Fibroblast of upper back skin (primary cell): ENCODE measurements at regions not wholly inside any gene's neighbourhood (a gene's known extent, or its start where the extent isn't known, plus 50 kb on each side); places are given as distances from the start of the nearest gene placed in this dataset.

ENCODE experiments used
- DNase-seq: peaks from one replicate; pipeline ENCODE4 v3.0.0-alpha.2; 2013

DNA sequence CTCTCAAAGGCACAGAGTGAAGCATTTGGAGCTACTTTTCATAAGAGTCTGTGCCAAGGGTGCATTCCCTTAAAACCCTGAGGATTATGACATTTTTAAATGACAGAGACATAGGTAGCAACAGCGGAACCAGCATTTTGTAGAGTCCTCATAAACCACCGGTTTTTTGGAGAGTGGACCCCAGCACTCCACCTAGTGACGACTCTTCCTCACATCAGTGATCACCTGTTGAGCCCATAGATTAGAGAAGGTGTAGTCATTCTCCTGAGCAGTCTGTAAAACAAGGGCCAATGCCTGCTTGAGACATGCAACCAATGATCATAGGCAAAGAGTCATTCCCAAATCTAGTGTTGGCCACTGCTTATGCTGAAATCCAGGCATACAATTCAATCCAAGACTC, 399.1 kb downstream of the GXYLT1 start:
- DNase-seq = no peak

DNA sequence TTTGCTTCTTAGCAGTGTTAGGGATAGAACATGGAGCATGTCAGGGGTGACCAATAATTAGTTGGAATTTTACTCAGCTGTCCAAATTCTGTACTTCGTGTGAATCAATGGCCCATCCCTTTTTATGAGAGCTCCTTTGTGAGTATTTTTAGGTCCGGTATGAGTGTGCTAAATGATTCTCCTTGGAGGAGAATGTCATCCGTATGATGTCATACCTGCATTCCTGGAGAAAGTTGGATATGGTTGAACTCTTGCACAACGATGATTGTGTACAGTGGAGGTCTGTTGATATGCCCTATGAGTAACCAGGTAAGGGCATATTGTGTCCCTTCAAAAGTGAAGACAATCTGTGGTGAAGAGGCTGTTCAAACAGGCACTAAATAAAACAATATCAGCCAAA, 400.8 kb downstream of the GXYLT1 start:
- DNase-seq = peak; percentile 1

DNA sequence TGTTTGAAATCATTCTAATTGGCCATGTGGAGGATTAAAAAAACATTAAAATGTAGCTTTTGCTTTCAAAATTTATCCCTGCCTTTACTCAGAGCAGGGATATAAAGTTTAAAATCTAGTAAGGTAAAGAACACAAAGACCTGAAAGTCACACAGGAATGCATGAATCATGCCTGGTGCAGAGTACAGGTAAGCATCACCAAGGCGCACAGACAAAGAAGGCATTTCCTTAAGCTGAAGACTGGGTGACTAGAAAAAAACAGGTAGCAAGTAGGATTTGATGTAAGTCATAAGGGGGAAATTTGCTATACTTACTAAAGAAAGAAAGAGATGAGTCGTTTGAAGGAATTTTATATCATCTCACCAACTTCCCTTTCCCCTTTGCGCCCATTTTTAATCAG, 405.6 kb downstream of the GXYLT1 start:
- no peak for DNase-seq

DNA sequence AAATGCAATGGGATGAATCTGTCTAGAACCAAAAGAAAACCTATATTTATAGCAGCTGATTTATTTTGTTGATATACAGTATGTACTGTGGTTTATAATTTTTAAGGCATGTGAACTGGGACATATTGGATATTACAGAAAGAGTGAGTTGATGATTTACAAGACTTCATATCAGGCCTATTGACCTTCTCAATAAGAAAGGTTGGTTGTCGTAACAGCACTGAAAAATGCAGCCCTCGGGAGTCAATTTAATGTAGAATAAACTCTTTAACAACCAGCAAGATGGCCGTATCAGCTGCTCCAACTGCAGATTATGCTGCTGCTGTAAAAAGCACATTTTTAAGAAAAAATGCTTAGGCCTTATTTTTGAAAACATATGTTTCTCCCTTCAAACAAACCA, 407.3 kb downstream of the GXYLT1 start:
- no peak for DNase-seq

DNA sequence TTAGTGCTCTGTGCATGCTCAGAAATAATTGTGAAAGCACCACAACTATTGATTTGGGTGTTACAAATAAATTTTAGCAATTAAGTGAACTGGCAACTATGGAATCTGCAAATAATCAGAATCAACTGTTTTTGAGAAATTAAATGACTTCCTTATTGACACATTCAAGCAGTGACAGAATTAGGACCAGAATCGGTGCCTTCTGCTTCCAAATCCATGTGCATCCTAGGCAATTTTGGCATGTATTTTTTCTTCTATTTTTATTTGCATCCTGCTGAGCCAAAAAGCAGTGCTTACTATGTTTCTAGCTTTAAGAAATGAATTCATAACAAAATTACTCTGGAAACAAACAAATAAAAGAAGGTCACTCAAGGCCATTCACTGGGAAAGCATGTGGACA, 408.2 kb downstream of the GXYLT1 start:
- DNase-seq = no peak

DNA sequence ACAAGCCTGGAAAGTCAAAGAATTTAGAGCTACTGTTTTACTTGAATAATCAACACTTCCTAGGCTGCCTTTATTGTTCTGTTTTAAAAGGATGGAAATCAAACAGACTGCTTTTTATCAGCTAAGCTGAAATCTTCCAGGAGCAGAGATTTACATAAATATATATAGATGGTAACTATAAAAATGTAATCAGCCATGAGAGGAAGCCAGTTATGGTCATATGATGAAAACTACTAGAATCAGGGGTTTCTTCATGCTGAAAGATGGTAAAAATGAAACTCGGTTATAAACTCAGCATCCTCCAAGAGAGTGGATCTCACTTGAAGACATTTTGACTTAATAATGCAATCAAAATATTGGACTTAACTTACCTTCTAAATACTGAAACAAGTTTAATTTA, 413.0 kb downstream of the GXYLT1 start:
- no peak for DNase-seq

DNA sequence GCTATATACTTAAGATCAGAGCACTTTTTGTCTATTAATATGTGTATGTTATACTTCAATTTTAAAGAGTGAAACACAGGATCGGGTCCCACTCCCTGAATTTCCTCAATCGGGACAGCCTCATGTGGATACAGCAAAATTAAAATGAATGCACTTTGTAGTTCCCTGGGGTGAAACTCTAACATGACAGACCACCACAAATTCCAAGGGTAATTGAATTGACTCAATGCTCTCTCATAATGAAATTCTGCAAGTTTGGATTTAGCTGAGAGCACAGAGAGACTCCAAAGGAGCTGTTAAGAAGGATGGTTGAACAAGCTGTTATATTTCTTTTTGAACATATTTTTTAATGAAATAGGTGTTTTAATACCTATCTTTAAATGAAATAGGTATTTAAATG, 413.6 kb downstream of the GXYLT1 start:
- no peak for DNase-seq

DNA sequence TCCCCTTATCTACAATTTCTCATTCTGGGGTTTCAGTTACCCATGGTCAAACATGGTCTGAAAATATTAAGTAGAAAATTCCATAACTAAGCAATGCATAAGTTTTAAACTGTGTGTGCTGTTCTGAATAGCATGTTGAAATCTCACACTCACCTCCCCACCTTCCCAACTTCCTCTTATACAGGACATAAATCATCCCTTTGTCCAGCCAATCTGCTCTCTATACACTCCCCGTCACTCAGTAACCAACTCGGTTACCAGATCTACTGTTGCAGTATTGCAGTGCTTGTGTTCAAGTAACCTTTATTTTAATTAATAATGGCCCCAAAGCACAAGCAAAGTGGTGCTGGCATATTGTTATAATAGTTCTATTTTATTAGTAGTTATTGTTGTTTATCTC, 420.5 kb downstream of the GXYLT1 start:
- no peak for DNase-seq

DNA sequence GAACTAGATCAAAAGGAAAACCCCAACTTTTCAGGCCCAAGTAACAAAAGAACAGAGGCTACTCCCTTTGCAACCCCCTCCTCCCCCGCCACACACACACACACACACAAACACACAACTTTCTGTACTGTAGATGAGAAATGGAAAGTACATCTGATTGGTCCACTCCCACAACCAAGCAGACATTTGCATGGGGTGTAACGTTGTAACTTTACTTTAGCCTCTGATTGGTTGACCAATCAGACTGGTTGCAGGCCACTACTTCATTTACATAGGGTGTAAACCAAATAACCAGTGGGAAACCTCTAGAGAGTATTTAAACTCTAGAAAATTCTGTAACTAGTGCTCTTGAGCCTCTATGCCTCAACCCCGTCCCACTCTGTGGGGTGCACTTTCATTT, 425.5 kb downstream of the GXYLT1 start:
- DNase-seq = no peak

DNA sequence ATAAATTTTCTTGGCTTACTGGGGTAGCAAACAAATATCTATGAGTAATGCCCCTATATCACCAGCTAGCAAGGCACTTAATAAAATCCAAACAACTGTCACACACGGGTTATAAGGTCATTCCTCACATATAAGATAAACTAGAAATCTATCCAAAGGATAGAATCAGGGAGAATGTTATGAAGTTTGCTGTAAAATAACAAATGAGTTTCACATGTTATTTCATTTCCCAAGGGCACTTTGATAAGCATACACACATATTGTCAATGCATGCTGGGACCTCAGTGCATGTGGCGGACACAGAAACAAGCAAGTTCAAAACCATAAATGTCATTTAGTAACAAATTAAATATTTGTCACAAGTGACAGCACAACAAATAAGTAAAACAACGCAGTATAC, 429.4 kb downstream of the GXYLT1 start:
- DNase-seq = no peak

DNA sequence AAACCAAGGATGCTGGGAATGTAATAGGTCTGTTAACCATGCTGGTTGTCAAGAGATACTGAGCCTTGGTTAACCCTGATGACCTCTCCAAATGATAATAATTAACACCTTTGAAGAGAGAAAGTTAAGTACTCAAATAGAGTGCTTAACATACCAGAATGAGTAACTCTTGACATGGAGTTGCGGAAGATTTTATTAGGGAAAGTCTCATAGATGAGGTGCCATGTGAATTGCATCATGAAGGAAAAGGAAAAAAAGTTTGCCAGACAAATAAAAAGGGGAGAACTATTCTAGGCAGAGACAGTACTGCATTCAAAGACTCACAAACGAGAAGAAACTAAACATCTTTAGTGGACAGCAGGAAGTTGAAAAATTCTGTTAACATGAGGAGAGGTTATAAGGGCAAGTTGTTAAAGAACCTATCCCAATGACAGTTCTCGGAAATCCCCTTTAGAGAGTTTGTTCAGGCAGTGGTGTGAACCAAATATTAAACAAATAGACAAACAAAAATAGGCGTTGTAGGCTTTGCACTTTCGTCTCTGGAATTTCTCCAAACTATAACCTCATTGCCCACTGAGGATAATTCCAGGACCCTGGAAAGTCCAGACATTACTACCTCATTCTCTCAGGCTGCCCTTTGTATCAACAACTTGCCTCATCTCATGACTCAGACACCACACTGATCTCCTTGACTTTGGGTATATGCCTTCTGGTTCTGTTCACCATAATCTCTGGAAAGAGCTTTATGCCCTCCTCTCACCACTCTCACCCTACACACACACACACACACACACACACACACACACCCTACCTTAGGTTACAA, 435.0 kb downstream of the GXYLT1 start:
- no peak for DNase-seq

DNA sequence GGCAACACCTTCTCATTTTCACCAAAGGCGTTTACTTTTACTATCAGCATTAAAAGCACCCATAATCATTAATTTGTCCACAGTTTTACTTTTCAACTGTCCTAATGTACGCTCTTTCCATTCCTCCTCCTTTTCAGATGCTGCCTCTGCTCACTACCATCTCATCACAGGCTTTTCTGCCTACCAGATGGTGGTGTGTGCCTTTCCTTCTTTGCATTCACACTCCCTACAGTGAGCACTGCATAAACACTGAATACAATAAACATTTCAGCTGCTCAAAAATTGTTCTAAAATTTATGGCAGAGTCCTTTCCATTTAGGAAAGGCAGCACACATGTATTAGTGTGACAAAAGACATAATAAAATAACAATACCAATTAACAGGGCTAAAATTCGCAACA, 435.7 kb downstream of the GXYLT1 start:
- DNase-seq = no peak

DNA sequence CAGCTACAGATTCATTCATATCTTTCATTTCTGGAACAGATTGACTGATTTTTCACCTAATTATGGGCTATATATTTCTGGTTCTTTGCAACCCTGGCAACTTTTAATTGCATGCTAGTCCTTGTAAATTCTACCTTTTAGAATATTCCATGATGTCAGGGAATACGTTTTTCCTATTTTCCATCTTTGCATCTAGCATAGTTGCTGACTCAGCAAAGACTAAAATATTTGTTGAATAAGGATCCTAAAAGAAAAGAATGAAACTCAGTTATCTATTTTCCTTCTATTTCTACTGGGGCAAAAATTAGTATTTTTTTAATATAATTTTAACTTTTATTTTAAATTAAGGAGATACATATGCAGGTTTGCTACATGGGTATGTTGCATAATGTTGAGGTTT, 438.3 kb downstream of the GXYLT1 start:
- DNase-seq = no peak

DNA sequence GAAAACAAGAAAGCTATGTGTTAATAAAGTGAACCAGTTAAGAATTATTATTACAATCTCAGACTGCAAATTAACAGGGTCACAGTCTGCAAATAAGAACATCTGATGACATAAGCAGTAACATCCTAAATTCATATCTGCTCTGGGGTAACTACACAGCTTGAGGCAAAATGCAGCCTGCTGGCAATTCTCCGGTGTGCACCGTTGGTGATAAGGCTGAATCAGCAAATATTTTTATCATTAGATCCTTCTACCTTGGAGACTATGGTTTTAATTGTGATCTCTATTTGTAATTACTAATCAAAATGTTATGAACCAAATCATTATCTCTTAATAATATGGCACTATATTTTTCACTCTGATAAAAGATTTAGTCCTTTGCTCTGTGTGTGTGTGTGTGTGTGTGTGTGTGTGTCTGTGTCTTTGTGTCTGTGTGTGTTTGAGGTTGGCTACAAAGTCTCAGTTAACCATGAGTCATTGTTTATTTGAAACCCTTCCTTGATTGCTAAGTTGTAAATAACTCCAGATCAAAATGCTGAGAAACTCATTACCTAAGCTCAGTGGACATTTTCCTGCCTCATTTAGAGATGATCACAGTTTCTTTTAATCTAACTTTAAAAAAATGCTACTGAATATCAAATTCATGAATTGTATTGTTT, 442.6 kb downstream of the GXYLT1 start:
- DNase-seq = no peak

DNA sequence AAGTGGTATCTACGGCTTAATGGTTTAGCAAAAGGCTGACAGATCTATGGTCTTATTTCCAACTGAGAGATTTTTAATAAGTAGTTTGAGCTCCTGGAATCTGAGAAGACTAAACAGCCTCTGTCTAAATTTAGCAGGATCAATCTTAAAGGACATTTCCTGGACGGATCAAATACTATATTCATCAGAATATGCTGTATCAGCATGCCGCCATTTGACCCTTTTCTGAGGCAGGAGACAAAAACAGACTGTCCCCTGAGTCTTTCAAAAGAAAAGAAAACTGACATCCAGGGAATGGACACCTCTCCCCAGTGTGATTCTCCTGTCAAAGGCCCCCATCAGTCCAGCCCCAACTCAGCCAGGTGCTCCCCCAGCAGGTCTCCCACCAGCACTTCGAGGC, 443.7 kb downstream of the GXYLT1 start:
- DNase-seq = no peak

DNA sequence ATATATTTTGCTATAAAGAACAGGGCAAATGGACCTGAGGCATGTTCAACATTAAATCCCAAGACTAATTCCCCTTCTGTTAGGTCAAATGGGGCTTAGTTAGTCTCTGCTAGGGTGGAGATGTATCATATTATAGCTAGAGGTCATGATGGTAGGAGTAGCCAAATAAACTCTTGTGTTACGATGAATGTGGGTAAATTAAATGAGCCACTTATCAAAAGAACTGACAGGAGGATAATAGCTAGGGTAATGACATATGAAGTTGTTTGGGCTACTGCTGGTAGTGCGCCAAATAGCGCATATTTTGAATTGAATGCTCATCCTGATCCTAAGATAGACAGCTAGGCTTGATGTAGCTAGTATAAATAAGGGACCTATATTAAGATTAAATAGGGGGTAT, 445.0 kb downstream of the GXYLT1 start:
- no peak for DNase-seq

DNA sequence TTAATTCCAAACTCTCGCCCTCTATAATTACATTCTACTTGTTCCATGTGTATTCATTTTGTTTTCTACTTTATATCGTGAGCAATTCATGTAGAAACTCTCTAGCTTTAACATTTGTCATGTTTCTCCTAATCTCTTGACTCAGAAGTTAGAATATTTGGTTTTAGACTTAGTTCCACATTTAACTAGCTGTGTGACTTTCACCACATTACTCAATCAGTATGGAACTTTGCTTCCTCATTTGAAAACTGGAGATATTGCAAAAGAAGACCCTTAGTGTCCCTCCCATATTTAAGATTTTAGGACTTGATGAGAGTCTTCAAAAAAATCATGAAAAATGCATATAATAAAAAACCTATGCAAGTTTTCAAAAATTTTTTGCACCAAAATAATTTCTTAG, 447.5 kb downstream of the GXYLT1 start:
- DNase-seq = no peak

DNA sequence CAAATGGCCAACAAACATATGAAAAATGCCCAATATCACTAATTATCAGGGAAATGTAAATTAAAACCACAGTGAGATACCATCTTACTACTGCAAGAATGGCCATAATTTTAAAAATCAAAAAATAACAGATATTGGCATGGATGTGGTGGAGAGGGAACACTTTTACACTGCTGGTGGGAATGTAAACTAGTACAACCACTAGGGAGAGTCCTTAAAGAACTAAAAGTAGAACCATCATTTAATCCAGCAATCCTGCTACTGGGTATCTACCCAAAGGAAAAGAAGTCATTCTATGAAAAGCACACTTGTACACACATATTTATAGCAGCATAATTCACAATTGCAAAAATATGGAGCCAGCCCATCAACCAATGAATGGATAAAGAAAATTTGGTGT, 459.7 kb downstream of the GXYLT1 start:
- DNase-seq = no peak

DNA sequence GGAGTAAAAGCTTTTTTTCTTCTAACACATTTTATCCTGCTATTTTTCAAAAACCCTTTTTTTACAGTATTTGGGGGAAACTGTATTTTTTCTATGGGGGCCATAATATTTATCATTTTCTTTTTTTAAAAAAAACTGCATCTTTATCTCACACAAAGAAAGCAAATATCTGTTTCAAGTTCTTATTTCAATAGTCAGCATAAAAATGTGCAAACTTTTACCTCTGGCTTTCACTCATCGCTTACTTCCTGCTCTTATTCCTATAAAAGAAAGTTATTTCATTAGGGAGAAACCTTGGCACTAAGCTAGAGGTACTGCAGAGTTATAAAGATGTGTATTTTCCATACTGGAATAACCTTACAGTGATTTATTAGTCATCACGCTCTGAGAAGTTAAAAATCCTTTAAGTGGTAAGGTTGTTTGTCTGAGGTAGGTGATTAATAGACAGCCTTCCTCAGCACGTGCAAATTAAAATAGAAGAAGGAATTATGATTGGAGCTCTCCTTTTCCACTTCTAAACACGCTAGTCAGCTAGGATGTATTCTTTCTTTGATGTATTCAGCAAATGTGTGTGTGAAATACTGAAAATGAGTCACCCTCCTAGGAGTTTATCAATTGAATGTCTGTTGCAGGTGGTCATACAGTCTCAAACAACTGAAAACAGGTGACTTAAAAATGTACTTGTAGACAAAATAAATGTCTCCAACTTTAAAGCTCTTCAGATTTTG, 461.0 kb downstream of the GXYLT1 start:
- DNase-seq = no peak

DNA sequence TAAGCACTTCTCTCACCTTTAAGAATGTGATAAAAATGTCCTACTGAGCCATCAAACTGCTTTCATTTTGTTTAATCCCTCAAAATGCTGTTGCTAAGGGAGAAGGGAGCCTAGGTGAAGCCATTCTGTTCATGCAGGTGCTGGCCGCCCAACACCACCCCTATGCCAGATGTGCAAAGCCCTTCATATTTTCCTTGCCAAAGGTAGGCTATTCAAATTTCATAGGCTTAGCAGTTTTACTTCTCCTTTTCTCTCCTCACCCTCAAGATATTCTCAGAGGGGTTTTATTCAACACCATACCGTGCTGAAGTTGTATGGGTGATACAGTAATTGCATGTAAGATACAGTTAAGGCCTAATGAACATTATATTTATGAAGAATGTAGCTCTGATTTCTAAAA, 461.7 kb downstream of the GXYLT1 start:
- no peak for DNase-seq

DNA sequence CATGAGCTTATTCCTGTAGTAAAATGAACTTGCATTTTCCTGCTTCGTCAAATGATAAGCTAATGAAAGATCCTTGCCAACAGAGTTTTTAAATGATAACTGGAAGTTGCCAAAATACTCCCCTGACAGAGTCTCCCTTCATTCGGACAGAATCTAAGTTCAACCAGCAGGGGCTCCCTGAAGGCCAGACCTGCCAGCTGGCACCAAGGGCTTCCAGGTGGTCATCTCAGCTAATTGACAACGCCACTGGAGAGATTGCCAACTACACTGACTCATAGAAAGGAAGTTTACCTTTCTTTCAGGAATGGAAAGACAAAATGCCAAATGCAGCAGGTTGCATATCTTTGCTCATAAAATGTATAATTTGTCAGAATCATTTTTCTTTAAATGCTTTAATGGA, 462.8 kb downstream of the GXYLT1 start:
- no peak for DNase-seq

DNA sequence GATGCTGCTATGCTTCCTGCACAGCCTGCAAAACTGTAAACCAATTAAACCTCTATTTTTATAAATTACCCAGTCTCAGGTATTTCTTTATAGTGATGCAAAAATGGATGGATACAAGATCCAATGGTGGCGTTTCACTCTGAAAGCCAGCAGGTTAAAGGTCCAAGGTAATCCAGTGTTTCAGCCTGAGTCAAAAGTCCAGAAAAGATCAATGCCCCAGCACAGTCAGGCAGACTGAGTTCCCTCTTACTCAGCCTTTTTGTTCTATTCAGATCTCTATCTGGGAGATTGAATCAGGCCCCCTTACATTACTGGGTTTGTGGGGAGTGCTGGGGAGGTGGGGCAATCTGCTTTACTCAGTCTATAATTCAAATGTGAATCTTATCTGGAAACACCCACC, 464.5 kb downstream of the GXYLT1 start:
- no peak for DNase-seq

DNA sequence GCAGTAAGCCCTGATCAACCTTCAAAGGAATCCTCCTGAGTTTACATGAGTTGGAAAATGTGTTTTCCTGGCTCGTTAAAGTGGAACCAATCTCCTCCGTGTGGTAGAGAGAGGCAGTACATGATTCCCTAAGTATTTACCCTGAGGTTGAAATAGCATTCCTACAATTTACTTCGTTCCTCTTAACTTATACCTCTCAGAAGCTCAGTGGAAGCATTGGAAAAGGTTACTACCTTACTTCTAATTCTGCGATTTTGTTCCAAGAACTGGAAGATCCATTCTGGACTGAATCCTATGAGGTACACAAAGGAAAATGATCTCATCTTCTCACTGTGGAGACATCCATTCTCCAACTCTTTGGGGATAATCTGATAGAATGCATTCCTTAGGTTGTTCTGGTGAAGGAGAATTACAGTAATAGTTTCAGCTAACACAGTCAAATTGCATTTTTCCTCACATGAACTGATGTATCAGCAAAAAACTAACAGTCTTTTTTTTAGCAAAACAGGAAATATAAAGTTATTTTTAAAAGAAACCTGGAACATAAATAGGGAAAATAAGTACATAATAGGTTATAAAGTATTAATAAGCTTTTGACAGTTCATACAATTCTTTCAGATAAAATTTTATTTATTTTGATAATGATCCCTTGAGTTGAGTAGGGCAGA, 475.6 kb downstream of the PDZRN4 start:
- peak; percentile 8 for DNase-seq
